Inflammatory macrophage (primary cell): ENCODE measurements at regions not wholly inside any gene's neighbourhood (a gene's known extent, or its start where the extent isn't known, plus 50 kb on each side); places are given as distances from the start of the nearest gene placed in this dataset.
"Not testable (repeated sequence)": the region's sequence is repeated elsewhere in the genome, so short reads cannot be mapped to it uniquely, and the experiment has no call there.

Source experiments
- DNase-seq, 2 donors: peaks; one replicate each; pipeline ENCODE4 v3.0.0-alpha.2; 2020 to 2022

GRCh38 chr5:35561396-35561795 is 56.3 kb upstream of the SPEF2 start:
- no peak for DNase-seq

- no peak for DNase-seq
Observed at GRCh38 chr5:35557748-35558147, 59.9 kb upstream of the SPEF2 start.

- DNase-seq, result no peak
Observed at GRCh38 chr5:35557199-35557598, 60.5 kb upstream of the SPEF2 start.

- DNase-seq, result no peak
Observed at GRCh38 chr5:35554016-35554415, 63.6 kb upstream of the SPEF2 start.

- DNase-seq, result no peak
Observed at GRCh38 chr5:35545190-35545589, 72.5 kb upstream of the SPEF2 start.

- DNase-seq, result peak; percentile 7 to 15
Observed at GRCh38 chr5:35543408-35543807, 74.3 kb upstream of the SPEF2 start.

GRCh38 chr5:35540002-35540401 is 77.7 kb upstream of the SPEF2 start:
- no peak for DNase-seq

GRCh38 chr5:35538198-35538931 is 79.3 kb upstream of the SPEF2 start:
- DNase-seq, result peak; percentile 13 to 29

GRCh38 chr5:35533156-35533555 is 84.5 kb upstream of the SPEF2 start:
- no peak for DNase-seq

- DNase-seq, result not testable (repeated sequence)
Observed at GRCh38 chr5:35531553-35531952, 86.1 kb upstream of the SPEF2 start.

GRCh38 chr5:35518104-35518503 is 99.6 kb upstream of the SPEF2 start:
- peak; percentile 88 to 92 for DNase-seq

- no peak for DNase-seq
Observed at GRCh38 chr5:35516271-35516670, 101.4 kb upstream of the SPEF2 start.

GRCh38 chr5:35513612-35514011 is 104.1 kb upstream of the SPEF2 start:
- no peak for DNase-seq

- no peak for DNase-seq
Observed at GRCh38 chr5:35502206-35502605, 115.5 kb upstream of the SPEF2 start.

- peak; percentile 46 to 47 for DNase-seq
Observed at GRCh38 chr5:35488791-35489190, 128.9 kb upstream of the SPEF2 start.

- DNase-seq, result no peak
Observed at GRCh38 chr5:35488055-35488454, 129.6 kb upstream of the SPEF2 start.

GRCh38 chr5:35487233-35488025 is 130.2 kb upstream of the SPEF2 start:
- no peak for DNase-seq

- DNase-seq, result no peak
Observed at GRCh38 chr5:35485487-35485886, 132.2 kb upstream of the SPEF2 start.

- DNase-seq, result no peak
Observed at GRCh38 chr5:35484241-35484640, 133.4 kb upstream of the SPEF2 start.

- peak; percentile 24 to 69 for DNase-seq
Observed at GRCh38 chr5:35483780-35484179, 133.9 kb upstream of the SPEF2 start.

GRCh38 chr5:35483191-35483590 is 134.5 kb upstream of the SPEF2 start:
- peak in 1 of 2 donors; percentile 72 for DNase-seq

GRCh38 chr5:35482167-35482755 is 135.4 kb upstream of the SPEF2 start:
- no peak for DNase-seq

GRCh38 chr5:35478856-35479682 is 138.6 kb upstream of the SPEF2 start:
- peak; percentile 11 to 45 for DNase-seq
